Cardiac muscle cell (in vitro differentiated cells and primary cell): ENCODE measurements at regions not wholly inside any gene's neighbourhood (a gene's known extent, or its start where the extent isn't known, plus 50 kb on each side); places are given as distances from the start of the nearest gene placed in this dataset.
A peak's percentile ranks its signal among the peaks of the same experiment; 100 is the strongest.

Experiments used
- DNase-seq, 2 donors: peaks; one replicate each; pipeline versions ENCODE4 v3.0.0 to v3.0.0-alpha.2; 2010 to 2017; ENCODE audit warnings: low read depth in 1 of 2, low spot score in 1 of 2
- H3K27ac ChIP-seq: fragments of 200-600 bp; sonication (generic); 2 replicates; pipeline ENCODE4 v1.5.1; 2016
- H3K27me3 ChIP-seq: fragments of 200-600 bp; sonication (generic); 2 replicates; pipeline ENCODE4 v1.6.0; 2016; ENCODE audit warnings: control low read depth
- H3K36me3 ChIP-seq: fragments of 200-600 bp; sonication (generic); 2 replicates; pipeline ENCODE4 v1.5.1; 2016; ENCODE audit warnings: control low read depth
- H3K4me1 ChIP-seq: fragments of 200-600 bp; sonication (generic); 2 replicates; pipeline ENCODE4 v1.8.1; 2017; ENCODE audit warnings: low read depth, mild to moderate bottlenecking, mixed run types
- H3K4me3 ChIP-seq: fragments of 200-600 bp; sonication (generic); 2 replicates; pipeline ENCODE4 v1.5.1; 2016; ENCODE audit warnings: mild to moderate bottlenecking
- H3K9me3 ChIP-seq: fragments of 200-600 bp; sonication (generic); 2 replicates; pipeline ENCODE4 v1.5.1; 2017; ENCODE audit warnings: low read depth, mild to moderate bottlenecking, control low read depth
- CTCF ChIP-seq: IDR thresholded peaks from 2 replicates; pipeline ENCODE4 v1.5.1; 2012; ENCODE audit warnings: low read depth, mild to moderate bottlenecking, low read length

- H3K27ac ChIP-seq = no peak overlapping the region
- H3K4me1 ChIP-seq = no peaks in the 10 kb centered on the region
- peak; percentile 49 for TF ChIP-seq CTCF
- peak; percentile 26 to 80 for DNase-seq
- no peaks in the 10 kb centered on the region for H3K36me3 ChIP-seq
- no peaks in the 10 kb centered on the region for H3K27me3 ChIP-seq
- no peak overlapping the region for H3K4me3 ChIP-seq
- H3K9me3 ChIP-seq = no peaks in the 10 kb centered on the region
These were observed 414.8 kb downstream of the BUD13 start for GRCh38 chr11:116357784-116358544.

GRCh38 chr11:116356451-116356850 is 416.3 kb downstream of the BUD13 start:
- H3K9me3 ChIP-seq = no peaks in the 10 kb centered on the region
- no peaks in the 10 kb centered on the region for H3K27me3 ChIP-seq
- no peaks in the 10 kb centered on the region for H3K4me1 ChIP-seq
- no peaks in the 10 kb centered on the region for H3K36me3 ChIP-seq
- no peak for TF ChIP-seq CTCF
- no peak for DNase-seq
- H3K27ac ChIP-seq = no peak overlapping the region
- H3K4me3 ChIP-seq = no peak overlapping the region

- Histone ChIP-seq H3K4me1 (no peaks in the 10 kb centered on the region), H3K27me3 (no peaks in the 10 kb centered on the region), H3K4me3 (no peak overlapping the region), H3K27ac (no peak overlapping the region), H3K9me3 (no peaks in the 10 kb centered on the region), H3K36me3 (no peaks in the 10 kb centered on the region)
- no peak for TF ChIP-seq CTCF
- no peak for DNase-seq
These were observed 417.7 kb downstream of the BUD13 start for GRCh38 chr11:116355104-116355503.

- H3K27me3 ChIP-seq = no peaks in the 10 kb centered on the region
- H3K36me3 ChIP-seq = no peaks in the 10 kb centered on the region
- no peak for TF ChIP-seq CTCF
- no peaks in the 10 kb centered on the region for H3K4me1 ChIP-seq
- H3K9me3 ChIP-seq = no peaks in the 10 kb centered on the region
- DNase-seq = no peak
- no peak overlapping the region for H3K4me3 ChIP-seq
- no peak overlapping the region for H3K27ac ChIP-seq
These were observed 419.2 kb downstream of the BUD13 start for GRCh38 chr11:116353589-116353988.

- Histone ChIP-seq H3K9me3 (no peaks in the 10 kb centered on the region), H3K27ac (no peak overlapping the region), H3K4me1 (no peaks in the 10 kb centered on the region), H3K27me3 (no peaks in the 10 kb centered on the region), H3K4me3 (no peak overlapping the region), H3K36me3 (no peaks in the 10 kb centered on the region)
- TF ChIP-seq CTCF = no peak
- no peak for DNase-seq
These were observed 419.9 kb downstream of the BUD13 start for GRCh38 chr11:116352881-116353280.
